ENCODE measurements at regions not wholly inside any gene's neighbourhood (a gene's known extent, or its start where the extent isn't known, plus 50 kb on each side); places are given as distances from the start of the nearest gene placed in this dataset.

DNA sequence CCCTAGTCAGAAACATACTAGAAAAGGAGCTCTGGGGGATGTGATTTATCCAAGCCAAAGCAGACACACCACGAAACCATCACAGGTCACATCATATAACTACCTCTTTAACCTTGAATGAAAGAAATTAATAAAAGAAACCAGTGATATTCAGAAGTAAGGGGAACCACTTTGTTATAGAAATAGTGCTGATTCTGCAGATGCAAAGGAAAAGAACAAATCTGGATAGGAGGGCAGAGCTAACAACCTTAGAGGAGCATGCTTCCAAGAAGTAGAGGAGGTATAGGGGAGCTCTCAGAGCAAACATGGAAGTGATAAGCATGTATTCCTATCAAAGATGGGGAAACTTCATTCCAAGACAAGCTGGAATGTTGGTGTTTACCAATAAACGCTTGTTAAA, 117.0 kb upstream of the MDM1 start:
- DNase-seq: no peak

DNA sequence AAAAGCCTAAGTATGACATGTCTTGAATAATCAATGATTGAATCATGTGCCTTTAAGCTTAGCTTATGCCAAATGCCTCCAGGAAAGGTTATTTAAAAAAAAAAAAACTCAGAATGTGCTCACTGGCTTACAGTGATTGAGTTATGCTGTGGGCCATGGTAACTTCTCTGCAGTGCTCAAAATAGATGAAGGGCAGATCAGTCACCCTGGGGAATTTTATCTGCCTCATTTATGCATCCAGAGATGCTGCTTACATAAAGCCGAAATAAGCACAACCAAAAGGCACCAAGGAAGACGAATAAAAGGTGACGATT, 118.7 kb upstream of the MDM1 start:
- DNase-seq: no peak

DNA sequence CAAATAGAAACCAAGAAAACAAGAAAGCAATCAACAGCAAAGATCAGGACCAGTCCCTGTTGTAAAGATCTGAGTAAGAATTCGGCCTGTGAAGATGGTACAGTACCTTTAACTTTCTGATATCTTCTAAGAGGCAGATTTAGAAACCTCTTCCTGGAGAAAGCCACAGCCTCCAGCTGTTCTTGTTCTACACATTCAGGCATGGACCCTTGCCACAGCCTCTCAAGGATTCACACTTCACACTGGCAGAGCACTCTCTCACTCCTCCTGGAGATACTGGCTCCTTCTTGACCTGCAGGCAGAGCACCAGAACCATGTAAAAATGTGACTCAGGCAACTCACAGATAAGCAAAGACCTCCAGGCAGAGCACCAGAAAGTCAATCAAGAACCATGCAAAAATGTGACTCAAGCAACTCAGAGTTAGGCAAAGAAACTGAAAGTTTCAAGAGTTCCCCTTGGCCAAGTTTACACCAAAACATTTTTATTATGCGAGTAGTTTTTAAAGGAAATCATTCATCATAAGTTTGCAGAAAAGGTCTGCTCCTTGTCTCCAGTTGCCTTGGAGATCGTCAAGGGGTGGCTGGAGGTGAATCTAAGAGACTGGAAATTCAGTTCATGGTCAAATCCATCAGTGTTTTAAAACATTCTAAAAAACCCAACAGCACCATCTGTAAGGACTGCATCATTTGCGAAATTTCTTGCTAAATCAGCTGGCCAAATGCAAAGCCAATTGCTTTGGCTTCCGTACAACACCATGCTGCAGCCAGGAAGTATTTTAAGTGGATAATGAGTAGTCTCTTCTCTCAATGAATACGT, 119.3 kb upstream of the MDM1 start:
- DNase-seq: peak in 10 of 56 donors; percentile 0 to 9 (median 2)

DNA sequence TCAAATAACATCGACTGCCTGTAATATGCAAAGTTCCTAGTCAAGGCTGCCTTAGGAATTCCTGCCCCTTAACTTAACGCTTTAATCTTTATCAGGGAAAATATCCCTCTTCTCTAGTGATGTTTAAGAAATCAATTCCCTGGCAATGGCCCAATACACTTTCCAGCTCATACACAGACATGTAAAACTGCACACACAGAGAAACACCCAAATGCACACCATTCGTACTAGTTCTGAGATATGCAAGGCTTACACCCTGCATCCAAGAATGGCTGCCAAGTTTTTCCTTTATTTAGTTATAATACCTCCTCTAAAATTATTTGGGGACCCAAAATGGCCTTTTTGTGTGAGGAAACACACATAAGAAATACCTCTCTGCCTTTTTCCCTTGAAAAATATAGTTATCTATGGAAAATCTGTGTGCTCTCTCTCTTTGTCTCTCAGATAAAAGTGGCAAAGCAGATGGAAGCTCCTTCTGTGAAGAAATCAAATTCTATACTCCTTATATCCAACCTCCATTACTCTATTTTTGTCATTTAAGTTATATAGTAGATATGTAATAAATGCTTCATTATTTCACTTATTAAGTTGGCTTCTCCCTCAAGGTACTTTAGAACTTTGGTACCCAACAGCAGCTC, 120.0 kb upstream of the MDM1 start:
- no peak for DNase-seq

DNA sequence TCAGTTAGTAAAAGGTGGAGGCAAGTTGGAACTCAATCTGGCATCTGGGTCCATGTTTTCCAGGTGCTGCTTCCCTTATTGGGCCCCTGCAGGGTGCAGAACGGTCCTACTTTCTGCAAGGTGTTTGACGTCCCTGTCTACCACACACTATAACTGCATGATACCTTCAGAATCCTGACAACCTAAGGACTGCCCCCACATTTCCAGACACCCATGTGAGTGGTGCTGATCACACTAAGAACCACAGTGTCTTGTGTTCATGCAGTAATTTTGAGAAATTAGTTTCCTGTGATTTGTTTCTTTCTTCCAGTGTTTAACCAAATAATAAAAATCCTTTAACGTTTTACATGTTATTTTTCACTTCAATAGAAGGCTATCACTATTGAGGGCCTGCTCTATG, 121.1 kb upstream of the MDM1 start:
- DNase-seq: no peak

DNA sequence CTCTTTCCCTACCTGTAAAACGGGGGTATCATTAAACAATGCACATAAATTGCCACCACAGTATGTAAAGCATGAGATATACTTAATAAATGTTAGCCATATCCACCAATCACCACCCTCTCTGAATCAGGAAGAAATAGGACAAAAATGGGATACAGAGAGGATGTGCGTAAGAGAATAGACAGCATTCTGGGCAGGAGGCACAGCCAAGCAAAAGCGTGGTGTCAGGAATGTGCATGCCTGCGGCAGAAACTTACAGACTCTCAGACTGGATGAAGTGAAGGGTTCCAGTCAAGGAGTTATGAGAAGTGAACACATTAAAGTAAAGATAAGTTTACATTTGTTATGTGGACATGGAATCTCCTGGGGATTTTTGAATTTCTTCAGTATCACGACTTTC, 121.7 kb upstream of the MDM1 start:
- DNase-seq: no peak

DNA sequence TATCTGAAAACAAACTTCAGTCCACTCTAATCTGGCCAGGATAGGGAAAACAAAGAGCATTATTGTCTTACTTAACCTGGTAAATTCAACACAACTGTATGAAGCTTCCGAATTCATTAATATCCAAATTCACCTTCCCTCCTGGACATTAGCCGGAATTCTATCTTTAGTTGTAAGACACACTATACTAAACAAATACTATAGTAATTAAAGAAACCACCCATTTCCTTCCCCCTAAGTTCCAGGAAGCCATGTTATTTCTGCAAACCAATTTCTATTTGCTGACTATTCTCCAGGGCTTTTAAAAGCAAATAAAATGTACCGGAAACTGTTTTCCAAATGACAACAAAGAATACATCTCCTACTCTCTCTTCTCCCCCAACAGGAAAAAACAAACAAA, 122.7 kb upstream of the MDM1 start:
- DNase-seq: no peak

DNA sequence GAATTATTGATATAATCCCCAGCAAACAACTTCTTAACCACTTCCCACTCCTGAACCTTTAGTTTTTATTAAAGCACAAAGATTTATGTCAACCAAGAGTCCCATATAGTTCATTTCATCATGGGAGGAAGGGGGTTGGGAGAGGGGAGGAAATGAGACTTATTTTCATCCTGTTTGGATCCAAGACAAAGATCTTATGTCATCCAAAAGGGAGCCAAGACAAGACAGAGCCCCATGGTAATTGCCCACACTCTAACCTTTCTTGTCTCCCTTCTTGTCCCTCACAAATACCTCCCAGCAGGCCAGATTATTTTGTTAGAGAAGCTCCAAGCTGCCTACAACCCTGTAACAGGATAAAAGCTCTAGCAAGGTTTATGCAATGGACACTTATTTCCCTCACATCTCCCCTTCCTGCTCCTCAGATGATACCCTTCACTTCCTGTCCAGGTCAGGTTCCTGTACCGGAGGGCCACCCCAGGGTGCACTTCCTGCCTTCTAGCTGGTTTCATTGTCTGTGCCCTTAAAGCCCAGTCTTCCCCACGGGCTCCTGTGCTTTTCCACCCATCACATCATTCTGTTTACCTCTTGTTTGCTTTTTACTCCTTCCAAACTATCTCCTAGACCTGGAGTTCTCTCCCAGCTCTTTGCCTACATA, 123.7 kb upstream of the MDM1 start:
- no peak for DNase-seq

DNA sequence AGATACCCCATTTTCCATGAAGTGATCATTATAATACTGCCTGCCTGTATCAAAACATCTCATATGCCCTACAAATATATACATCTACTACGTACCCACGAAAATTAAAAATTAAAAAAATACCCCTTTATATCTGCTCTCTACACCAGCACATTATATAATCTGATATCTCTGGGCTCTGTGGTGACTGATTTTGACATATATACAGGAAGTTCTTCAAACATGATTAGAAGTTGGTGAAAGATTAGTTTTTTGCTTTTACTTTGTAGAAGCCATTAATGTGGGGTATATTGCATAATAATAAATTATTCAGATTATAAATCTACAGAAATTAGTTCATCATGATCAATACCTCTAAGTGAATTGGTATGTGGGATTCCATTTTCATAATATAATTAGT, 126.7 kb upstream of the MDM1 start:
- DNase-seq: no peak

DNA sequence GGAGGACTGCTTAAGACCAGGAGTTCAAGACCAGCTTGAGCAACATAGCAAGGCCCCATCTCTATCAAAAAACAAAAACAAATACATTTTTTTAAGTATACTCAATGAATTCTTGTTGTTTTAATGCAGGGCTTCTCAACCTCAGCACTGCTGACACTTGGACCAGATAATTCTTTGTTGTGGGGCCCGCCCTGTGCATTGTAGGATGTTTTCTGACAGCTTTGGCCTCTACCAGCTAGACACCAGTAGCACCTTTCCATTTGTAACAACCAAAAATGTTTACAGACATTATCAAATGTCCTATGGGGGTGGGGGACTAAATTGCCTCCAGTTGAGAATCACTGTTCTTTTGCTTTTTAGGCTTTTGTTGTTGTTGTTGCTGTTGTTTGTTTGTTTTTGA, 128.1 kb upstream of the MDM1 start:
- DNase-seq: no peak

DNA sequence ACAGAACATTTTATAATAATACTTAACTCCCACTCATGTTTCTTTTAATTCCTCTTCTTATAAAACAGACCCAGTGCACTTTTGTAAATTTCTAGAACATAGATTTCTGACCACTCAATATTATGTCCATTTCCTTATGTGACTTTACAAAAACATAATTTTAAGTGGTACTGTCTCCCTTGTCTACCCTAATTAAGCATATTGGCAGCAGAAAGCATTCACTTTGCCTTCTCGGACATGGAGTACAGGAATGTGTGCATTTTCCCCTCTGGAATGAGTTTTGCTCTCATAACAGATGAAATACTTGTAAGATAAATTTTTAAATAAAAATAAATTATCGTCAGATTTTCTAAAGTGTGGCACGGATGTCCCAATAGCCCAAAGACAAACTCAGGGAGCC, 129.5 kb upstream of the MDM1 start:
- DNase-seq: no peak

DNA sequence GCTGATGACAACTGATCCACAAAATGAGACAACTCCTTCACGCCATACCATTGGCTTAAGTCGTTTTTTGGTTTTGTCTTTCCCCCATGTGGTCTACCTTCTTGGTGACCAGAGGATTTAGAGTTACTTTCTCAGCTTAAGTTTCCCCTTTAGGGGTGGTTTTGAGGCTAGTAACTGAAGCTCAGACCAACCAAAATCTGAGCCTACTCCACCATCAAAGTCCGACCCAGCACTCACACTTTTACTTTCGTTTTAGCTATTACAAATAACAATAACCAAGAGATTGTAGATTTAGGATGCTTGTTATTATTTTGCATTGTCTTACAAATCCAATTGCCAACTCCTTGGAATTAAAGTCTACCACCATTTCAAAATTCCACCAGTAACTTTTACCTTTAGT, 130.6 kb upstream of the MDM1 start:
- no peak for DNase-seq

DNA sequence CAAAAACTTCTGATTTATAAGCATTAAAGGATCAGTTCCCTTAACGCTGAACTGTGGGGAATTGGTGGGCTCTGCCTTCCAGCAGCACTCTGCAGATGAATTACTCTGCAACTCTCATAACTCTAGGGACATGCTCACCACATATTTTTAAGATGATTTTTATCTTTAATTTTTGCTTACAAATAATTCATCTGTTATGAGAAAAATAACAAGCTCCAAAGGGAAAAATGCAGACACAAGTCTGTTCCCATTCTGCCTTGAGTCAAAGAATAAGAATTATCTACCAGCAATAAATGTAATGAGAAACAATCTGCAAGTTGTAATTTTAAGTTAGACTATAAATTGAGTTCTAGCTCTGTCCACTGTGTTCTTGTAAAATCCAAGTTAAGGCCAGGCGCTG, 133.1 kb upstream of the MDM1 start:
- no peak for DNase-seq

DNA sequence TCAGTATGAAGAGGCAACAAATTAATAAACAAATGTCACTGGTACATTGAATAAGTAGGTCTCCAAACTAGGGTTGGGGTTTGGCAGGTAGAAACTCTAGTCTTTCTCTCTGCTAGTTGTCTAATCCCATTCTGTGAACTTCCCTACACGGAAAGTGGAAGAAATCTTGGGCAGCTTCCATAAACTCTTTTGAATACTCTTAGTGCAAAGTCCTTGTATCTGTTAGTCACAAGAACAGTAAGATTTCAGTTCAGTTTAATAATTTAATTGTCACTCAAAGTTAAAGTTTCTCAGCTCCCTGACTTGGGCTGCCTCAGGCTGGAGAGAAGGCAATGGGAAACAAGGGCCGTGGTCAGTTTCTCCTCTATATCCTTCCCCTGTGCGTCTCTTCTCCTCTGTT, 135.4 kb upstream of the MDM1 start:
- no peak for DNase-seq

DNA sequence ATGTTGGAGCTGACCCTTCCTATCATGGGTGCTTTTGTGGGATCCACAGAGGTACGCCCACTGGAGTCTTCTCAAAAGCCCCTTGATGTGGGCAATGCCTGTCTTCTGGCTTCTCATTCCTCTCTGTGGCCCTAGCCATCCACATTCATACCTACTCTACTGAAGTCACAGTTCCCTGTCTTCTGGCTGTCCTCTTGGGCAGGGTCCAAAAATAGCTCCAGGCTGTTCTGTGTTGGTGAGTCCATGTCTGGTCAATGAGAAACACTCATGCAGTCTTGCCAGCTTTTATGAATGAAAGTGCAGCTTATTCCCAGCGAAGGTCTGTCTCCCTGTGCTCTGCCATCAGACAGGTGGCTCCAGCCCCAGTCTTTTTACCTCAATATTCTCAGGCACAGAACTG, 135.9 kb upstream of the MDM1 start:
- no peak for DNase-seq

DNA sequence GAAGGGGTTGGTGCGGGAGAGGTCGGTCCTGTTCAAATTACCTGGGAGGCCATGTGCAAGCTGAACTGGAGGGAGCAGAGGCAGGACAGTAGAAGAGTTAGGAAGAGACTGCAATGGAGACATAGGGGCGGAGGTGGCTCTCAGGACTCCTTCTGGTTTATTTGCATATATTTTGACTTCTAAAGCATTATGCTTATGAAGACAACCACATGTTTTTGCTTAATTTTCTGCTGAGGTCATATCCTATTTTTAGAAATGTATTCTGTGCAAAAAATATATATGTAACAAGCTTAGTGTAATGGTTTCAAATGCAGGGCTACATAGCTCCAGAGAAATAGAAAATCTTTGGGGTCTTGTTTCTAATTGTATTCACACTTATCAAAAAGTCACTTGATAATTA, 137.0 kb upstream of the MDM1 start:
- no peak for DNase-seq

DNA sequence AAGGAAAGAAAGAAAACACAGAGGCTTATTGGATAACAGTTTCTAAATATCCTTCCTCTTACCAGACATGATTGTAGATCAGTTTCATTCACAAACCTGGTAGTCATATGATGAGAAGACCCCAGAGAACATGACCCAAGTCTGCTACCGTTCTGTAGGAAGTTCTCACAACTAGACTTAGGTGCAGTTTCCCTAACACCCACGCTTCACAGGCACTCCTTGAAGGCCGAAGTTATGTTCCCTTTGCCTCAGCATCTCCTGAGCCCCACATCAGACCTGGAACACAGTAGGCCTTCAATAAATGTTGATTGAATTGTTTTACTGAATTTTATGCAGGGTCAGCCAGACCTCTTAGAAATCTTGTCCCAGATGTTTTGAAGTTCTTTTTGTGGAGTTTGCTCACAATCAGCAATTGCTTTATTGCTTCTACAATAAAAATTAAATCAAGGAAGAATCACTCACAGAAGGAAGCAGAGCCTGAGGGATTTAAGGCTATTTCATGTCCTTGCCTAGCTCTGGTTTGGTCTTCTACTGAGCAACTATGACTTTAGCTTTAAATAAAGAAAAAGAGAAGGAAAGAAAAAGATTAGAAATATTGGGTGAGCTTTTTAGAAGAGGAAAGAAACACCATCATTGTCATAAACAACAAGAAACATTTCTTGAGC, 138.6 kb upstream of the MDM1 start:
- no peak for DNase-seq

DNA sequence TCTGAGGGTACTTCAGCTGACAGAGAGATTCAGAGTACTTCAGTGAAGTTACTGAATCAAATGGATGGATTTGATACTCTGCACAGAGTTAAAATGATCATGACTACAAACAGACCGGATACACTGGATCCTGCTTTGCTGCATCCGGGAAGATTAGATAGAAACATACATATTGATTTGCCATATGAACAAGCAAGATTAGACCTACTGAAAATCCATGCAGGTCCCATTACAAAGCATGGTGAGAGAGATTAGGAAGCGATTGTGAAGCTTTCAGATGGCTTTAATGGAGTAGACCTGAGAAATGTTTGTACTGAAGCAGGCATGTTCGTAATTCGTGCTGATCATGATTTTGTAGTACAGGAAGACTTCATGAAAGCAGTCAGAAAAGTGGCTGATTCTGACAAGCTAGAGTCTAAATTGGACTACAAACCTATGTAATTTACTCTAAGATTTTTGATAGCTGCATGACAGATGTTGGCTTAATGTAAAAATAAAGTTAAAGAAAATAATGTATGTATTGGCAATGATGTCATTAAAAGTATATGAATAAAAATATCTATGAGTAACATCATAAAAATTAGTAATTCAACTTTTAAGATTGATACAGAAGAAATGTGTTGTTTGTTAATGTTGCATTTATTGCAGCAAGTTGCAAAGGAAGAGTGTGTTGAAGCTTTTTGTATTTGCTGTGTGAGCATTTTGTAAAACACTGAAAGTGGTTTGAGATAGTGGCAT, 136.1 kb upstream of the RAP1B start:
- no peak for DNase-seq

DNA sequence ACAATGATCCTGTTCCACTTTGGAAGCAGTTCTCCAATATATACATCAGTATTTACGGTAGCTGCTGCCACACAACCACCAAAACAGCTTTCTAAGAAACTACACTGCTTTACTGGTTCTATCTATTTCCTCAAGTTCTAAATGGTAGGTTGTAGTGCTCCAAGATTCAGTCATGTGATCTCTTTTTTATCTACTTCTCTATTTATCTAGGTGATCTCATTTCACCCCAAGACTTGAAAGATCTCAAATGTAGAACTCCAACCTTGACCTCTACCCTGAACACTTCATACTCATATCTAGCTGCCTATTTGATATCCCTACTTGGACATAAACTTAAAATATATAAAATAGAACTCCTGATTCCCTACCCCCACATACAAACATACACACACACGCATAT, 133.9 kb upstream of the RAP1B start:
- DNase-seq: no peak

DNA sequence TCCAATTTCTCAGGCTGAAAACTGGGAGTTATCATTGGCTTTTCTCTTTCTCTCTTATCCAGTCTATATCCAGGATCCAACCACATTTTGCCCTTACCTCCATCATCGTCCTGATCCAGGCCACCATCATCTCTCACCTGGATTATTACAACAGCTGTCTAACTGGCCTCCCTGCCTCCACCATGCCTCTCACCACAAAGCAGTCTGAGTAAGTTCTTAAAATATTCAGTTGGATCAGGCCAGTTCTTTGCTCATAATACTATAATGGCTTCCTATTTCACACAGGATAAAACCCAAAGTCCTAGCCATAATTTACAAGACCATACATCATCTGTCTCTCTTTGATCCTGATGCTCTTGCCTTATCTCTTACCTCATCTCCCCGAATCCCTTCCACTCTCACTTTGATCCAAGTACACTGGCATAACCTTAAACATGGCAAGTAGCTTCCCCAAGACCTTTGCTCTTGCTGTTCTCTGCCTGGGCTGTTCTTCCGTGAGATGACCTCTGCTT, 133.4 kb upstream of the RAP1B start:
- no peak for DNase-seq

DNA sequence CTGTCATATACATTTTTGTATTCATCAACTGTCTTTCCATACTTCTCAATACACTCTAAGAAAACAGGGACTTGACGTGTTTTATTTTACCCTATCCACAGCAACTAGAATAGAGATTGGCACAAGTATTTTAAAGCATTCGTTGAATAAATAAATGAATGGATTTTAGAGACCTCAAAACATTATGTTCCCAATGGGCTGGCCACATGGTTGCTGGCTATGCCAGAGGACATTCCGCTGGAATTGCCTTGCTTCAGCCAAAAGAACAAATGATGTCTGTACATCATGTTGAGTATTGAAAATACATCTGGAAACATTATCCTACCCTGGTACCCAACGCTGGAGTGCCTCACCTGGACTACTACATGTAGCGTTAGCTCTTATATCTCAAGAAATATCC, 132.8 kb upstream of the RAP1B start:
- DNase-seq: no peak

Data from amygdala (tissue), 56 donors.